IPS DF 19.7 (cell line): ENCODE measurements at regions not wholly inside any gene's neighbourhood (a gene's known extent, or its start where the extent isn't known, plus 50 kb on each side); places are given as distances from the start of the nearest gene placed in this dataset.

Source experiments
- DNase-seq: peaks from one replicate; pipeline ENCODE4 v3.0.0-alpha.2; 2013; ENCODE audit warnings: low read depth, low spot score

- DNase-seq = no peak
Measured at GRCh38 chr20:6693178-6693807, 74.2 kb upstream of the BMP2 start.

GRCh38 chr20:6692566-6693173 lies 74.8 kb upstream of the BMP2 start:
- no peak for DNase-seq

GRCh38 chr20:6691516-6691915 lies 76.0 kb upstream of the BMP2 start:
- no peak for DNase-seq

- no peak for DNase-seq
Measured at GRCh38 chr20:6689339-6689973, 78.0 kb upstream of the BMP2 start.

GRCh38 chr20:6686171-6686570 lies 81.3 kb upstream of the BMP2 start:
- DNase-seq = no peak

- DNase-seq = no peak
Measured at GRCh38 chr20:6685626-6686025, 81.9 kb upstream of the BMP2 start.

- no peak for DNase-seq
Measured at GRCh38 chr20:6685181-6685582, 82.3 kb upstream of the BMP2 start.

GRCh38 chr20:6683021-6683977 lies 84.2 kb upstream of the BMP2 start:
- no peak for DNase-seq

GRCh38 chr20:6680854-6681253 lies 86.6 kb upstream of the BMP2 start:
- no peak for DNase-seq

- no peak for DNase-seq
Measured at GRCh38 chr20:6680441-6680840, 87.0 kb upstream of the BMP2 start.

GRCh38 chr20:6679086-6679485 lies 88.4 kb upstream of the BMP2 start:
- no peak for DNase-seq

- DNase-seq = no peak
Measured at GRCh38 chr20:6678101-6678500, 89.4 kb upstream of the BMP2 start.

- no peak for DNase-seq
Measured at GRCh38 chr20:6674831-6675230, 92.7 kb upstream of the BMP2 start.

GRCh38 chr20:6673071-6673470 lies 94.4 kb upstream of the BMP2 start:
- DNase-seq = no peak

GRCh38 chr20:6671829-6672228 lies 95.7 kb upstream of the BMP2 start:
- no peak for DNase-seq

- no peak for DNase-seq
Measured at GRCh38 chr20:6668546-6668945, 98.9 kb upstream of the BMP2 start.

- DNase-seq = no peak
Measured at GRCh38 chr20:6665621-6666355, 101.7 kb upstream of the BMP2 start.

- no peak for DNase-seq
Measured at GRCh38 chr20:6665161-6665560, 102.3 kb upstream of the BMP2 start.

GRCh38 chr20:6664574-6664973 lies 102.9 kb upstream of the BMP2 start:
- no peak for DNase-seq

GRCh38 chr20:6663751-6664388 lies 103.6 kb upstream of the BMP2 start:
- DNase-seq = no peak

- DNase-seq = peak; percentile 15
Measured at GRCh38 chr20:6663104-6663503, 104.4 kb upstream of the BMP2 start.
